Neural progenitor cell (in vitro differentiated cells): ENCODE measurements at regions not wholly inside any gene's neighbourhood (a gene's known extent, or its start where the extent isn't known, plus 50 kb on each side); places are given as distances from the start of the nearest gene placed in this dataset.

Source experiments
- CTCF ChIP-seq: fragments of 200-600 bp; sonication (generic); IDR thresholded peaks from 2 replicates; pipeline ENCODE4 v1.5.1; 2017; ENCODE audit warnings: antibody characterized with exemption, mild to moderate bottlenecking
- EZH2phosphoT487 ChIP-seq: fragments of 200-600 bp; sonication (generic); IDR thresholded peaks from 2 replicates; pipeline ENCODE4 v1.6.1; 2017; ENCODE audit warnings: antibody characterized with exemption

DNA sequence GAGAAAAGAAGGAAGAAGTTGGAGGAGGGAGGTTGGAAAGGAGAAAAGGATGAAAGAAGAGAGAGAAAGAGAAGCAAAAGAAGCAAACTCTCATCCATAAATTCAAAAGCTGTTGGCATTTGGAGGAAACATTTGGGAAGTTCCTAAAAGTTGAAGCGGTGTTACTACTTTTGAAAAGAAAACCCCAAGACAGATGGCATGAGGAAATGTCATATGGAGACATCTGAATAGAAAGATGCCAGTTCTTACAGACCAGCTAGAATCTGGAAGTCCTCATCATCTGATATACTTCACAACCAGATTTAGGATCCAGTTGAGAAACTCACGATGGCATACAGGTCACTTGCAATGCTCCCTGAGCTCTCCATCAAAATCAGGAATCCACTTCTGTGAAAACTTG is 86.9 kb downstream of the RAP2A start:
- no peak for TF ChIP-seq CTCF
- TF ChIP-seq EZH2phosphoT487 = no peak
